22Rv1 (cell line): ENCODE measurements at regions not wholly inside any gene's neighbourhood (a gene's known extent, or its start where the extent isn't known, plus 50 kb on each side); places are given as distances from the start of the nearest gene placed in this dataset.

Source experiments
- H3K27ac ChIP-seq: fragments of 450-650 bp; 2 replicates; pipeline ENCODE4 v1.5.1; 2017
- CTCF ChIP-seq: fragments of 450-650 bp; IDR thresholded peaks from 2 replicates; pipeline ENCODE4 v1.5.1; 2017; ENCODE audit warnings: mild to moderate bottlenecking
- ZFX ChIP-seq: fragments of 450-650 bp; IDR thresholded peaks from 2 replicates; pipeline ENCODE4 v1.6.1; 2017; ENCODE audit warnings: antibody characterized with exemption, borderline replicate concordance

GRCh38 chr16:5615868-5616642, 518.5 kb upstream of the EEF2KMT start:
- no peak overlapping the region for H3K27ac ChIP-seq
- no peak for TF ChIP-seq ZFX
- peak; percentile 90 for TF ChIP-seq CTCF

GRCh38 chr16:5607169-5607568, 509.6 kb upstream of the EEF2KMT start:
- TF ChIP-seq ZFX: no peak
- H3K27ac ChIP-seq: no peak overlapping the region

DNA sequence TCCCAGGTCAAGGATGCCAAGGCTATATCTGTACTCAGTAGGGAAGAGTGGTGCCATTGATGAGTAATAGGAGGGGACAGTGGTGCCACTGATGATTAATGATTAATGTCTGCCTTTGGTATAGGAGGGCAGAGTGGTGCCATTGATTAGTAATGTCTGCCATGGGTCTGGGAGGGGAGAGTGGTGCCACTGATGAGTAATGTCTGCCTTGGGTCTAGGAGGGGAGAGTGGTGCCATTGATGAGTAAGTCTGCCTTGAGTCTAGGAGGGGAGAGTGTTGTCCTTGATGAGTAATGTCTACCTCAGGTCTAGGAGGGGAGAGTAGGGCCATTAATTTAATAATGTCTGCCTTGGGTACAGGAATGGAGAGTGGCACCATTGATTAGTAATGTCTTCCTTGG, 507.8 kb upstream of the EEF2KMT start:
- no peak for TF ChIP-seq ZFX
- TF ChIP-seq CTCF: no peak
- no peak overlapping the region for H3K27ac ChIP-seq

DNA sequence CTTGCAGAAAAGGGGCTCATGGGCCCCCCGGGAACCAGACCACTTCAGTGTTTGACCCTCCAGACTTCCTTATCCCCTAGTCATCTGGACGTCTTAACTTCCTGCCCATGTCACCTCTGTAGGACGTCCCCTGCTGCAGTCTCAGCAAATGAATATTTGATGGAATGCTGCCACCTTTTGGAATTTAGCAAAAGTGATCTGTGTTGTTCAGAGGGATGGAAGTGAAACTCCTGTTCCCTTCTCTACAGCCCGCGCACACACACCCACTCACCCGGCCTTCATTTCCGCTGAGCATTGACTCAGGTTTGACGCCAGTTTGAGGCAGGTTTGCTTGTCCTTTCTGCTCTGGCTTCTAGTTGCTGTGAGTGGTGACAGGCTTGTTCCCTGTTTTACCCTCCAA, 507.2 kb upstream of the EEF2KMT start:
- H3K27ac ChIP-seq: no peak overlapping the region
- no peak for TF ChIP-seq ZFX
- peak; percentile 26 for TF ChIP-seq CTCF

GRCh38 chr16:5603836-5604235, 506.2 kb upstream of the EEF2KMT start:
- no peak overlapping the region for H3K27ac ChIP-seq
- TF ChIP-seq CTCF: no peak
- no peak for TF ChIP-seq ZFX

- TF ChIP-seq CTCF: no peak
- no peak for TF ChIP-seq ZFX
- H3K27ac ChIP-seq: no peak overlapping the region
Measured at GRCh38 chr16:5601957-5602356, 504.4 kb upstream of the EEF2KMT start.

- H3K27ac ChIP-seq: no peak overlapping the region
- TF ChIP-seq ZFX: no peak
- no peak for TF ChIP-seq CTCF
Measured at GRCh38 chr16:5598793-5599192, 501.2 kb upstream of the EEF2KMT start.

DNA sequence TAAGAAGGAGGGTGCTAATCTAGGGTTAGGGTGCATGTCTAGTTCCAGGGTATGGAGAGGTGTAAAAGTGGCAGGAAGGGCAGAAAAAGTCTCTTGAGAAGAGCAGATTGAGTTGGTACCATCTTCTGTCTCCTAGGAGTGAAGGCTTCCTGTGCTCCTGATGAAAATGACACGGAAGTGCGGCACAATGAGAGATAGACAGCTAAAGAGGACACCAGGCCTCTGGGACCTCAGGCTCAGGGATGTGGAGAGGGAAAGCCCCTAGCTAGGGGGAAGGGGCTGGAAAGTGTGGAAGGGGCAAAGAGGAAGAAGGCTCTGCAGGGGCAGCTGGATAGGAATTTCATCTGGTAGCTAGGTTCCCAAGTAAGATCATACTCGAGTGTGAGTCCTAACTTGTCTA, 498.3 kb upstream of the EEF2KMT start:
- TF ChIP-seq ZFX: no peak
- TF ChIP-seq CTCF: no peak
- H3K27ac ChIP-seq: no peak overlapping the region
